ENCODE measurements at regions not wholly inside any gene's neighbourhood (a gene's known extent, or its start where the extent isn't known, plus 50 kb on each side); places are given as distances from the start of the nearest gene placed in this dataset.

DNA sequence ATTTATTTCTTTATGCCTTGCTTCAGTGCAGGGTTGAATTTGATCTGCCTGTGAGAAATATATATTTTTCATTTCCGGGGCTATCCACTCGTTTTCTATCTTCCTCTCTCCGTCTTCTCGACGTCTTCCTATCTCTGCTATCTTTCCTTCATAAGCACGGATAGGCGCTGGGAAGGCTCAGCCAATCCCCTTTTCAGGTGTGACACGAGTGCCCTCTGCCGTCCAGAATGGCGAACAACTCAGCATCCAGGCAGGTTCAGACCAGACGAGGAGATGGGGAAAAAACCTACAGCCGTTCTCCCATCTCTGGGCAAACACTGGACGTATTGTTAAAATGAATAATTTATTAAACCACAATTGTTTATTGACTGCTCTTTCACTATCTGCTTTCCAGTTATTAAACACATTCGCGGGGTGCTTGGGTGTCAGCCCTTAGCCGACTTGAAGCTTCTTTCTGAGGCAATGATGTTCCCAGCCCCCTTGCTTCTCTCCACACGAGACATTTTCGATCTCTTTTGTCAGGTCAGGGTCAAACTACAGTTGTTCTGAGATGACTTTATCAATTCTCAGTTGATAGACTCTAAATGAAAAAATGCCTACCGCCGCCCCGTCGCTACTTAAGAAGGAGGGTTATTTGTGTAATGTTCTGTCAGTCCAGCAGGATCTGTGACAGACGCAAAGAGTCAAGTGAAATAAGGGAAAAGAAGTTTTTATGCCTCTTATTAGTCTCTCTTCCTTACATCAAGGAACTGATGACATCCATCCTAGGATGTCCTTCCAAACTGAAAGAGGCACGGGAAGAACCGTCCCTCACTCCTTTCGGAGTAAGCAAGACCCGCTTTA, 96.3 kb upstream of the NOCT start:
- DNase-seq, result no peak

DNA sequence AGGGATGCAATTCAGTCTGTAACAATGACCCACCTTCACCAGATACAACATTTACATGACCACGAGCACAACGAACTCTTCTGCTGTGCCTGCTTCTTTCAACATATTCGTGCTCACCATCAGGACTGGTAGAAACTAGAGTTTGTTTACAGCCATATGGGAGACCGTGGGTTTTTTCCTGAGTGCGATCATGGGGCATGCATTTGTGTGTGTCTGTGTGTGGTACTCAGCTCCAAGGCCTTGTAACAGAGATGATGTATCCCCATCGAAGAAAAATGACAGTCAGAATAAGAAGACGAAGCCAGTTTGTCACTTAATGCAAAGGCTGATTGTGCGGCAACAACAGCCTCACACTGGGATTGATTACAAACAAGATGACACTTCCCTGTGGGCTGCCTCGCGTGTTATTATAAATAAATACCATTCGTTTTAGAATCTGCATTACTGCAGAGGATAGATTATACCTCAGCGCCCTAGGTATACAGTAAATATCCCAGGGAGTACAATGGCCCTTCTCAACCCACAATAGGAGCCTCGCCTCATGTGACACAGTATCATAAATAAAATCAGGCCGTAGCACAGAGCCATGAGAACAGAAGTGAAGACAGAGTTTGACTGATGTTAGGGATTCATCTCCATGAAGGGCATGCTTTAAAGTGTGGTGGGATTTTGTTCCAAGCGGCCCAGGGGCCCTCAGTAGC, 97.3 kb upstream of the NOCT start:
- DNase-seq, result no peak

DNA sequence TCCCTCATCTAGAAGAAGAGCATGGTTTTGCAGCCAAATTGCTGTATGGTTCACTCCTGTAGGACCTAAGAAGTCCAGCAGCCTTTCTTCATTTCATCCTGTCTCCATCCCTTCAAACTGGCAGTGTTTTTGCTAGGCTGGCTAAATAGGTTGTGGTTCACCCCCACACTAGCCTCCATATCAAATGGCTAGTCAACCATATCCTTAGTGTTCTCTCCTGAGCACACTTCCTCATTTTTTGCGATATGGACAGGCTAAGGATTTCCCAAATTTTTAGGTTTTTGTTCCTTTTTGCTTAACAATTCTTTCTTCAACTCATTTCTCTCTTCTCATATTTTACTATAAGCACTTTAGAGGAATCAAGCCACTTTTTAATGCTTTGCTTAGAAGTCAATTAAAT, 98.8 kb upstream of the NOCT start:
- no peak for DNase-seq

DNA sequence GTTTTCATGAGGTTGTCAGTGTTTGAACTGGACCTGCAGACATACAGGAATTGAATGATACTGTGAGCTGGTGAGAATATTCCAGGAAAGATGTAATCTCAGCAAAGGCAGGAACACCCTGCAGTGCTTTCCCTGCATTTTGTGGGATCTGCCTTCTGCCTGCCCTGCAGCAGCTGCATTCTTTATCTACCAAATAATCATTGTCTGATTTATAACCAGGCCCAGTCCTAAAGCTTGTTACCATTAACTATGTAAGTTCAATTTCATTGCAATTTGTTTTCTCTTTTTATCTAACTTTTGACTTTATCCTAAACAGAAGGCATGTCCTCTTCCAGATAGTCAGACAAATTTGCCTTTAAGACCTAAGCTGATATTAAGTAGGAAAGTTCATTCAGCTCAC, 99.8 kb upstream of the NOCT start:
- no peak for DNase-seq

DNA sequence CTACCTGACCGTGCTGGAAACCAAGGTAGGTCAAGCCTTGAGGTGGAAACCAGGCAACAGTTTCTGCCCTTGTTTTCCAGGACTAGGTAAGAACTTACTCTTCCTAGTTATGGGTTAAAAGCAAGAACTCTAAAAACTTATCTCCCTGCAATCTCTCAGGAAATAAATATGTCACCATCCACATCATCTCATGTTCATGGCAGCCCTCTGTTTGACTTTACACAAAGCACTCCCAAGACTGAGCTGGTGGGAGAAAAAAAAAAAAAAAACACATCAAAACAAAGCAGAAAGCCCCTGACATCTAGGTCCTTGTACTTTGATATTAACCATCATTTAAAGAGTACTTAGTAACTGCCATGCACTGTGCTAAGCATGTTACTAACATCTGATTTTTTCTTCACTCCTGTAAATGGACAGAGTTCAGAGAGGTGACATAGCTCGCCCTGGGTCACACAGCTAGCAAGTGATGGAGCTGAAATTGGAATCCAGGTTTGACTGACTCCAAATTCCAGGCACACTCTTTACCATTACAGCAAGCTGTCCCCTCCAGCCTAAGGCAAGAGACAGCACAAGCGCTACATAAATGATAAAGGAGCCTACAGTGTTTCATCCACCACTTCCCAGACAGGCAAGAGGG, 102.8 kb upstream of the NOCT start:
- DNase-seq, result no peak

DNA sequence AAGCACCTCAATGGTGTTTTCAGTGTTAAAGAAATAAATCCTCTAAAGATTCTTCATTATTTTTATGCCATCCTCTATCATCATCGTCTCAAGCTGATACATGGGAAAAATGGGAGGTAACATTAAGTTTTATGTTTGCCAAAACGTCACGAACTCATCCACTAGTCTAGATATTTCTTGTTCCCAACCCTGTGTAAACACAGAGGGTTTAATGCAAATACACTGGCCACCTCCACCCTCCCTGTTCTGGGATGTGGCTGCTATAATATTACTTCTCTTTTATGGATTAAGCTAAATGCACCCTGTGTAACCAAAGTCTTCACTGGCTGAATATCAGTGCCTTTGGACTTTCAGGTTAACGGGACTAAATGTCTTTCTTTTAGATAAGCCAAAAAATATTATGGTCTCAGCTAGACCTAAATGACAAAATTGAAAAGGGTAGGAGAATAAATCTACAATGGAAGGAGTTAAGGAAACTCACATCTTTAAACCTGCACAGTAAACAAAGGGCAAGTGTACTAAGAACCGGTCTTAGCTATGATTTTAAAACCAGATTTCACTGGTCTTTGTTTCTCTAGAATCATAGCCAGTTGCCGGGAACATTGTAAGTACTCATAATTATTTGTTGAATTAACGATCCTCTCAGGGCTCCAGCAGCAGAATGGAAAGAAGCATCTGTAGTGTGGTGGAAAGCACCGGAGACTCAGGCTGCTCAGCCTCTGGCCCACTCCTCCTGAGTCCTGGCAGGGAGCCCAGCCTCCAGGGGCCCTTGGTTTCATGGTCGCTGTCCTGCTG, 103.5 kb upstream of the NOCT start:
- DNase-seq, result no peak

DNA sequence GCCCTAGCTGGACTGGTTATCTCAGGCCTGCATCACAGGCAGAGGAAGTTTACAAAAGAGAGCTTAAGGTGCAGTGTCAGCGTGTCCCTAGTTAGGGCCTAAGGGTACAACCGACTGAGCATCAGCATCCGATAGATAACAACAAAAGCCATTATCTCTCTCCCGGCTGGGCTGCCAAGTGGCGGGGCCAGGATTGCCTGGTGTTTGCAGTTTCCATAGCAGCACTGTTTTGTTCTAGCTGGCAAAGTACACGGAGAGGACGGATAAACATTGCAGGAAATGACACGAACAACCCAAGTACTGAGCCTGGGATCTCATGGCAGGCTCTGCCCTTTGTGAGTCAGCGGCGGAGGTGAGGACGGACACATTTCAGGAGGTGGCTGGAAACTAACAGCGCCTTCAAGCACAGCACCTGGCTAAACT, 104.7 kb upstream of the NOCT start:
- no peak for DNase-seq

DNA sequence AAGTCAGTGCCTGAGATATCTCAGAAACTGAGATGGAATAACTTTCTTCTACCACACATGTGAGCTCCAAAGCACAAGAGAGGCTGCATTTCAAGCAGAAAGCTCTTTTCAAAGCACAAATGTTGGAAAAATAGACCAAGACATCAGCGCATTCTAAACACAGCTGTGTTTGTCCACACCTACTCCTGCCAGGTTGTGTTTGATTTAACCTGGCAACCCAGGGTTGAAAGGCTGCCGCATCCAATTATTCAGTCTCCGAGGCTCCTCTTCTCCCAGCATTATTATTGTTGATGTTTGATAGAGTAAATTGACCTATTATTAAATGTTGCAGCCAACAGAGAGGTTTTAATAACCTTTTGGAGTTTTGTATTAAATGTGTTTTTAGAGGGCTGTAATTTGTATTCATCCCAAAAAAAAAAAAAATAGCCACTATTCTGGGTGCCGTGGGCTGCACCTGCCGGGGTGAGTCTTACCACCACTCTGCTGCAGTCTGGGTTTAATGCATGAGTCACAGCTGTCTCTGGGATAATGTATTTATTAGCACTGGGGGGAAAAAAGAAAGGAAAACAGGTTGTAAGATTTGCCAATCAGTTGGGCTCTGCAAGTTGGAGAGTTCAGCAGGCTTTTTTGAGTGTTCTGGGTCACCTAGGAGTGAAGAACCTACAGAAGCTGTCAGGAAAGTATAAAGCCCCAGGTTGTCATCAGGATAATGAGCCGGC, 105.2 kb upstream of the NOCT start:
- no peak for DNase-seq

DNA sequence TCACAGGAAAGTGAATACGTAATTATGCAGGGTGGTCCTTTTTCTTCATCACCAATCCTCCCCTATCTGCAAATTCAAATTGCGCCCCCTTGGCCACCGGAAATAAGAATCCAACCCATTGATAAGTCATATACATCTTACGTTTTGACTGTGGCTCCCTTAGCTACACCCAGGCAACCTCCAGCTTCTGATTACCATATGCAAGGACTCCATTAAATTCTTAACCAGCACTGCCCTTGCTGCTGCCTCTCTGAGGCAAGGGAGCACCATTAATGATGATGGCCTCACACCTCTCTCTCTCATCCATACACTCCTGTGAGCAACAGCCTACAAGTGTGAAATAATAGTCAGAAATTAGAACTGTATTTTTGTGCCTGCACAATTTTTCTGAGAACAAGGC, 106.0 kb upstream of the NOCT start:
- no peak for DNase-seq

DNA sequence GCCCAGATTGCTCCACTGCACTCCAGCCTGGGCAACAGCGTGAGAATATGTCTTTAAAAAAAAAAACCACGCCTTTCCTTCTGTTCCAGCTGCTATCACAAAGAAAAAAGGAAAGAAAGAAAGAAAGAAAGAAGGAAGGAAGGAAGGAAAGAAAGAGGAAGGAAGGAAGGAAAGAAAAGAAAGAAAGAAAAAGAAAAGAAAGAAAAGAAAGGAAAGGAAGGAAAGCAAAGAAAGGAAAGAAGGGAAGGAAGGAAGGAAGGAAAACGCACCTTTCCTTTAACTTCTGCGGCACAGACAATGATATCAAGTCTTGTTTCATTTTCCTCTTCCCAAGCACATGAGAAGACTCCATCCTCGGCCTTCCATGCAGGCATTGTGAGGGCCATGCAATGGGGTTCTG, 107.4 kb upstream of the NOCT start:
- no peak for DNase-seq

DNA sequence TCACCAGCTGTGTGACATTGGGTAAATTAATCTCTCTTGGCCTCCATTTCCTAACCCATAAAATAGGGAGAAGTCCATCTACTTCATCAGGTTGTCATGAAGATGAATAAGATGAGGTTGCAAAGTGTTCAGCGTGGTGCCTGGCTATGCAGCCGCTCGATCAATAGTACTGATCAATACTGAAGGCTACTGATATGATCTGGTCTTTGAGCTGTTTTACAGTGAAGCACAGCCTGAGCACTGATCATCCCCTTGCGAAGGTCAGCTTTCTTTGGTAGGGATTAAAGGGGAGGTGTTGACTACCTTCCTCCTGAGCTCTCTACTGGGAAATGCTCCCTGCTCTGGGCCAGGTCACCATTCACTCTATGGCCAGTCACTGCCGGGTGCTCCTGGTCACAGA, 108.4 kb upstream of the NOCT start:
- no peak for DNase-seq

DNA sequence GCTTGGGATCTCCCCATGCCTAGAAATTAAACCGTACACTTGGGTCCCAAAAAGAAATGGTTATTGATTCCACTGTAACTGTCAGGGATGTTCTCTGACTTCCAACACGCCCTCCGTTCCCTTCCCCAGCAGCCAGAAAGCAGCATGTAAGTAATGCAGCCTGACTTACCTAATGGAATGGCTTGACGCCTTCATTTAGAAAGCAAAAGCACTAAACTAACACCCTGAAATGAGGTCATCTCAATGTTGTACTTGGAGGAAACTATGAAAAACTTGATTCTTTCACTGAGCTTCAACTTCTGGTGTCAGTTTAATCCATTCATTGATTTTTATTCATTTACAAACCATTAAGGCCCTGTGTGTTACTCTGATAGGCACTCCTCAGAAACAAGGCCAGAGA, 110.8 kb upstream of the NOCT start:
- DNase-seq, result no peak

DNA sequence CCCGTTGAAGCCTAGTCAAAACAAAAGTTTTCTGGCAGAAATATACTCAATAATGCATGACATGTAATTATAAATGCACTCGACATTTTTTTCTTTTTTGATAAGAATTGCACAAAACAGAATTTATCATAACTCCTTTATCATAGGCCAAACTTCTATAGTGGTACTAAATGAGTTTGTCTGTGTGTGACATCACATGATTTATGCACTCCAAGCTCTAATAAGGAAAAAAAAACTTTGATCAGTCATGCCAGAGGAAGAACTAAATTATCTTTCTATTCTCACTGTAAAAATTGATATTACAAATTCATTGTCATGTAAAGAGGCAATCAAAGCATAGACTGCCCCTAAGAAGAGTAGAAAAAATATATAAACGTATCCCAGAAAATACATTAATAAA, 112.4 kb upstream of the NOCT start:
- no peak for DNase-seq

DNA sequence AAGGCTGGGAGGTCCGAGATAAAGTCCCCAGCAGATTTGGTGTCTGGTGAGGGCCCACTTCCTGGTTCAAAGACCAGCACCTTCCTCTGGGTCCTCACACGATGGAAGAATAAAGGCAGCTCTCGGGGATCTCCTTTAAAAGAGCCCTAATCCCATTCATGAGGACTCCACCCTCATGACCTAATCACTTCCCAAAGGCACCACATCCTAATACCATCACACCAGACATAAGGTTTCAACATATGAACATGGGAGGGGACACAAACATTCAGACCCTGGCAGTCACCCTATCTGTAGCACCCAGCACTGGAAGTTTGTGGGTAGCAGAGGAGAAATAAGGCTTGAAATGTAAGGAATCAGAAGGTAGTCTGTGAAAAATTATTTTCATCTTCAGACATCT, 112.9 kb upstream of the NOCT start:
- DNase-seq, result no peak

DNA sequence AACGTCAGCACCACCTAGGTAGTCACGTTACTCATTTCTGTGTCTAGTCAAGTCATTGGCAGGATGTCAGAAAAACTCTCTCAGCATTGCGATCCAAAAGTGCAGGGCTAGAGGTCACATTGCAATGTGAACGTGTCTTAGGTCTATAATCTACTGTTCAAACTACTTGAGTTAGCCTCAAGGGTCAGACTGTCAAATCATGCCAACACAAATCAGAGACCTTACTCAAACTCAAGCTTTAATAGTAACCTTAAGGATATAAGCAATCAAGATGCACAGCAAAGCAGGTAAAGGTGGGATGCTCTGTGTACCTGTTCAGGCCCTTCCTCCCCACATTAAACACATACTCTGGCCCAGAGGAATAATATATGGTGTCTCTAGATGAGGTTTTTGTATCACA, 114.4 kb upstream of the NOCT start:
- no peak for DNase-seq

DNA sequence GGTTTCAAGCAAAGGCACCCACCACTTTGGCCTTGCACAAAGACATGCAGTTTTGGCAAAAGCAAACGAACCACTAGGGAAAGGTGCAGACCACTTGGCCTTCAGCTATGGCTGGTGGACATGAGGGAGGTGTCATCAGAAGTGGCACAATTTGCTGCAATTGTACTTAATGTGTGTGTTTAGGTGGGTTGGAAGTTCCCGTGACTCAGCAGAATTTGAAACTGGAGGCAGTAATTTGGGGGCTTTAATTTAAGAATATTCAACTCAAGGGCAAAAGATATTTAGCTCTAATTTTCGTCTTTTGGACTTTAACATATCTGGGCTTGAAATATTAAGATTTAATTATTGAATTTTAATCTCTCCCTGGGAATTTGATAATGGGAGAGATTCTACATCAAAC, 115.6 kb upstream of the NOCT start:
- DNase-seq, result no peak

DNA sequence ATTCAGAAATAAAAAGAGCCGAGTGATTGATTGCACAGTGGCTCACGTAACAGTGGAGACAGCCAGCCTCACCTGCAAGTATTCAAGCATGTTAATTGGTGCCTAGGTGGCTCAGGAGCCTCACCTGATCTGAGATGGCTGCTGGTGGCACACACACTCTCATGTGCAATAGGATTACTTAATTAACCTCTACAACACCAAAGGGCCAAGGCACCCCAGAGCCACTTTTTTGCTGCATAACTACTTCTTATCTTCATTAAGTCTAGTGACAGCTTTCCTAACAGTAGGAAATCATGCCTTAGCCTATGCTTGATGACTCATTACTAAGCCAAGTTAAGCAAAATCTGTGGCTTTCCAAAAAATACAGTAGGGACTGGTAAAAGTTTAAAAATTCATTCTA, 117.3 kb upstream of the NOCT start:
- DNase-seq, result peak; percentile 8

DNA sequence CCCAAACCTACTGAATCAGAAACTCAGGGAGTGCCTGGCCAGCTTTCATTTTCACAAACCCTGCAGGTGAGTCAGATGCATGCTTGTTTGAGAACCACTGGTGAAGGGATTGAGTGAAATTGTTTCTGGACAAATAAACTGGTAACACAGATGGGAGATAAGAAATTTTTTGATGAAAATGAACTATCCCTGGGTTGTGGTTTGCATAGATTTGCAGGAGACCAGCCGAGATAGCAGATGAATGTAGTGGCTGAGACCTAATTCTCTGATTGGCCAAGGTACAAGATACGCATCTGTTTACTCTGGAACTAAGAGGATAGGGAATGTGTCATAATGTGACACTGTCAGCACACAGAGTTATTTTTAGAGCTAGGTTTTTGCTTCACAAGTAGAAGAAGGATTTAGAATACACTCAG, 117.8 kb upstream of the NOCT start:
- peak; percentile 26 for DNase-seq

DNA sequence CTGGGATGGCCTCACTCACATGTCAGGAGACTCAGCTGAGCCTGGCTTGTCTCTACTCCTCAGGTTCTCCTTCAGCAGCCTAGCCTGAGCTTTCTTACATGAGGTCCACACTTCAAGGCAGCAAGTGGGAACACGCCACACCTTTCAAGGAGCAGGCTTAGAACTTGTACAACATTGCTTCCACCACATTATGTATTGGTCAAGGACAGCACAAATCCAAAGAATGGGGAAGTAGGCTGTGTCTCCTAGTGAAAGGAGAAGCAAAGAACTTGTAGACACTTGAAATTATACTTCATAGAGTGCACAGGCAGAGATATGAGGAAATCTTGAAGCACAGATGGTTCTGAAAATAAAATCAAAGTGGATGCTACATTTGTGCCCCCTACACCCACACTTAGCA, 120.9 kb upstream of the NOCT start:
- DNase-seq, result no peak

DNA sequence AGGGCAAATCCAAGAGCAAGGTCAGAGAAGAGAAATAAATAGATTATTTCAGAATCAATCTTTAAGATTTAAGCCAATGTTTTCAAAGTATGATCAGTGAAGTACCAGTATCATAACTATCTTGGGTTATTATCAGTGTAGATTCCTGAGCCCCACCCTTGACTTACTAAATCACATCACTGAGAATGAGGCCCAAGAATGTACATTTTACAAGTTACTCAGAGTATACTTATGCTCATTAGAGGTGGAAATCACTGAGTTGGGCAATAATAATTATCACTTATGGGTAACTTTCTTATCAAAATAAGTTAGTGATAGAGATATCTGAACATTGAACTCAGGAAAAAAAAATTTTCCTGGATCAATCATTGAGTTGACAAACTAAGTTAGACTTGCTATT, 121.6 kb upstream of the NOCT start:
- no peak for DNase-seq

DNA sequence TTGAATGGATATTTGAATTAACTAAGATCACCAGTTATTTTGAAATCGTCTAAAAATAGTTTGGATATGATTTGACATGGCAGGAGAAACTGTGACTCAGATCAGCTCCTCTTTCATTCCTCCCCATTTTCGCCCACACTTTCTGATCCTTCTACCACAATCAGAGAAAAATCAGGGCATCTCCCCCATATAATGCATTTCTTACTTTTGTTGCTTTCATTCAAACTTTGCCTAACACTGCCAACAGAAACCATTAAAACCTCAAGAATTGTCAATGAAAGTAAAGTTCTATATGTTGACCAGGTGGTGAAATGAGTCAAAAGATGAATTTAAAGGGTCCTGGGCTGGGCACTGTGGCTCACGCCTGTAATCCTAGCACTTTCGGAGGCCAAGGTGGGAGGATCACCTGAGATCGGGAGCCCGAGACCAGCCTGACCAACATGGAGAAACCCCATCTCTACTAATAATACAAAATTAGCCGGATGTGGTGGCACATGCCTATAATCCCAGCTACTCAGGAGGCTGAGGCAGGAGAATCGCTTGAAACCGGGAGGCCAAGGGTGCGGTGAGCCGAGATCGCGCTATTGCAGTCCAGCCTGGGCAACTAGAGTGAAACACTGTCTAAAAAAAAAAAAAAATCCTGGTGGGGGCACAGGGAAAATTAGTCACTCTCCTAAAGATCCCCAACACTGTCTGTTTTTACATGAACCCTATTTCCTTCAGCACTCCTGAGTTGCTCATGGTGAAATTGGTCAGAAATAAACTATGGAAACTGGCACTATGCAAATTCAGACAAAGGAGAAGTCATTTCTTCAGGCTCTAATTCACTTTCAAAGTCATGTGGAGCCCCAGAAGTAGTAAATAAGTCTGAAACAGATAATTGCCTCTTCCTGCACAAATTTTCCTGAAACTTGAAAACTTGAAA, 122.8 kb upstream of the NOCT start:
- no peak for DNase-seq

DNA sequence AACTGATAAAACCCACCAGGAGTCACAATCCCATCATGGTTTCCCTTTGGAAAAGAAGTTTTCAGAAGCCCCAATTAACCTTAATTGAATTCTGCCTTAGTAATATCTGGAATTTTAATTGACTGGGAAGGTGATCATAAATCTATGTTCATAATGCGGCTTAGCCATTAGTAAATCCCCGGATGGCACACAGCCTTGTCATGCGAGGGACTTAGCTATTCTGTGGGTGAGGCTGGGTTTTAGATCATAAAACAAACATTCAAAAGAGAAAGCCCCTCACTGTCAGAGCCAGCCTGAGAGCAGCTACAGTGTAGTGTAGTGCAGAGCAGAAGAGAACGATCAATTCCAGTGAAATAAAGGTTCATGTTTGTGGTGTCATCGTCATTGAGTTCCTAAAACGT, 124.0 kb upstream of the NOCT start:
- peak; percentile 3 for DNase-seq

Data from amniotic stem cell (primary cell).